Calu3 (cell line): ENCODE measurements at regions not wholly inside any gene's neighbourhood (a gene's known extent, or its start where the extent isn't known, plus 50 kb on each side); places are given as distances from the start of the nearest gene placed in this dataset.

Experiments
- BruUV-seq: library from RNA; stranded (reverse); fragments of 400-500 nt; replicated peaks from 2 replicates; lab custom pipeline; 2021; lab: Mats Ljungman, UMichigan
- CTCF ChIA-PET: fragments of 300-600 bp; sonication (Branson Sonifier 250); formaldehyde crosslinking; loops from one replicate; lab custom pipeline; 2022; ENCODE audit warnings: antibody characterized with exemption; lab: Charles Lee
- DNase-seq: peaks from one replicate; pipeline ENCODE4 v3.0.0; 2022
- H3K27ac Mint-ChIP-seq: one replicate; pipeline ENCODE4 v1.8.0; 2022; ENCODE audit warnings: mixed read lengths; ENCODE audit not compliant: unreplicated experiment
- H3K27me3 Mint-ChIP-seq: one replicate; pipeline ENCODE4 v1.8.0; 2022; ENCODE audit warnings: mixed read lengths; ENCODE audit not compliant: unreplicated experiment
- H3K36me3 Mint-ChIP-seq: one replicate; pipeline ENCODE4 v1.8.0; 2022; ENCODE audit warnings: mild to moderate bottlenecking, moderate library complexity, mixed read lengths; ENCODE audit not compliant: insufficient read depth, unreplicated experiment
- H3K4me1 Mint-ChIP-seq: one replicate; pipeline ENCODE4 v1.8.0; 2022; ENCODE audit warnings: mild to moderate bottlenecking, low read depth, mixed read lengths; ENCODE audit not compliant: unreplicated experiment
- H3K4me3 Mint-ChIP-seq: one replicate; pipeline ENCODE4 v1.8.0; 2022; ENCODE audit warnings: mild to moderate bottlenecking, low read depth, moderate library complexity, mixed read lengths; ENCODE audit not compliant: unreplicated experiment
- H3K9me3 Mint-ChIP-seq: one replicate; pipeline ENCODE4 v1.8.0; 2022; ENCODE audit warnings: low read depth, mixed read lengths; ENCODE audit not compliant: unreplicated experiment
- intact Hi-C: fragments of 100-400 bp; cut with micrococcal nuclease; formaldehyde crosslinking; loops from one replicate; pipeline ENCODE4 v1.10.0; 2022; ENCODE audit not compliant: unreplicated experiment
- TF ChIP-seq, protein P1 (sequence below): fragments of 200-600 bp; IDR thresholded peaks from one replicate; pipeline ENCODE4 v1.8.0; 2022; ENCODE audit warnings: antibody characterized with exemption; ENCODE audit not compliant: unreplicated experiment

GRCh38 chr11:96524475-96524874 is 134.7 kb downstream of the JRKL start:
- CTCF ChIA-PET = no interaction called here
- Mint-ChIP-seq H3K9me3 (no peaks in the 10 kb centered on the region), H3K4me1 (no peaks in the 10 kb centered on the region), H3K36me3 (no peaks in the 10 kb centered on the region), H3K27ac (no peak overlapping the region), H3K27me3 (peaks cover 34% of the 10 kb centered on the region), H3K4me3 (no peak overlapping the region)
- no TSS peak for BruUV-seq
- TF ChIP-seq, protein P1, sequence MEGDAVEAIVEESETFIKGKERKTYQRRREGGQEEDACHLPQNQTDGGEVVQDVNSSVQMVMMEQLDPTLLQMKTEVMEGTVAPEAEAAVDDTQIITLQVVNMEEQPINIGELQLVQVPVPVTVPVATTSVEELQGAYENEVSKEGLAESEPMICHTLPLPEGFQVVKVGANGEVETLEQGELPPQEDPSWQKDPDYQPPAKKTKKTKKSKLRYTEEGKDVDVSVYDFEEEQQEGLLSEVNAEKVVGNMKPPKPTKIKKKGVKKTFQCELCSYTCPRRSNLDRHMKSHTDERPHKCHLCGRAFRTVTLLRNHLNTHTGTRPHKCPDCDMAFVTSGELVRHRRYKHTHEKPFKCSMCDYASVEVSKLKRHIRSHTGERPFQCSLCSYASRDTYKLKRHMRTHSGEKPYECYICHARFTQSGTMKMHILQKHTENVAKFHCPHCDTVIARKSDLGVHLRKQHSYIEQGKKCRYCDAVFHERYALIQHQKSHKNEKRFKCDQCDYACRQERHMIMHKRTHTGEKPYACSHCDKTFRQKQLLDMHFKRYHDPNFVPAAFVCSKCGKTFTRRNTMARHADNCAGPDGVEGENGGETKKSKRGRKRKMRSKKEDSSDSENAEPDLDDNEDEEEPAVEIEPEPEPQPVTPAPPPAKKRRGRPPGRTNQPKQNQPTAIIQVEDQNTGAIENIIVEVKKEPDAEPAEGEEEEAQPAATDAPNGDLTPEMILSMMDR = no peak
- DNase-seq = no peak
- intact Hi-C loops = no loop called here

DNA sequence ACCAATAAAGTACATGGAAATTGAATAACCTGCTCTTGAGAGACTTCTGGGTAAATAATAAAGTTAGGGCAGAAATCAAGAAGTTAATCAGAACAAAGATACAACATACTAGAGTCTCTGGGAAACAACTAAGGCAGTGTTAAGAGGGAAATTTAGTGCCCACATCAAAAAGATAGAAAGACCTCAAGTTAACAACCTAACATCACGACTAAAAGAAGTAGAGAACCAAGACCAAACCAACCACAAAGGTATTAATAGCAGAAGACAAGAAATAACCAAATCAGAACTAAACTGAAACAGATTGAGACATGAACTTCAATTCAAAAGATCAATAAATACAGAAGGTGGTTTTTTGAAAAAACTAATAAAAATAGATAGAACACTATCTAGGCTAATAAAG is 140.7 kb downstream of the JRKL start:
- Mint-ChIP-seq H3K4me3 (no peak overlapping the region), H3K36me3 (no peaks in the 10 kb centered on the region), H3K27ac (no peak overlapping the region), H3K4me1 (no peaks in the 10 kb centered on the region), H3K9me3 (no peaks in the 10 kb centered on the region), H3K27me3 (peaks cover 25% of the 10 kb centered on the region)
- TF ChIP-seq, protein P1 = no peak
- DNase-seq = no peak
- CTCF ChIA-PET = no interaction called here
- no TSS peak for BruUV-seq
- intact Hi-C loops = no loop called here

DNA sequence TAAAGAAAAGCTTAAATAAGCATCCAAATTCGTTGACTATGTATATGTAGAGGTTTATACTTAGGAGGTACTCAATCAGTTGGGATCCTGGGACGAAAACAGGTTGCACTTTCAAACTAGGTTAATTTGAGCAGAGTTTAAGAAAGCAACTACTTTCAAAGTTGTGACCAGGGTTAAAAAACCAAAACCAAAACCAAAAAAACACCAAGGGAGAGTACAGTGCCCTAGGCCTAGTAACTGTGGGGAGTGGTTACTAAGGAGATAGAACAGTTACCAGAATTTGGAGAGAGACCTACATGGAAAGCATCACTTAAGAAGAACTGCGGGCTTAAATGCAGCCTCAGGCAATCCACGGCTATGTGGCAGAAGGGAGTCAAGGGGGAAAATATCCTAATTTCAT is 148.3 kb downstream of the JRKL start:
- Mint-ChIP-seq H3K4me3 (no peak overlapping the region), H3K27ac (no peak overlapping the region), H3K9me3 (no peaks in the 10 kb centered on the region), H3K27me3 (peaks cover 8% of the 10 kb centered on the region), H3K36me3 (no peaks in the 10 kb centered on the region), H3K4me1 (no peaks in the 10 kb centered on the region)
- DNase-seq = no peak
- CTCF ChIA-PET = no interaction called here
- intact Hi-C loops = no loop called here
- BruUV-seq = no TSS peak
- TF ChIP-seq, protein P1 = no peak

DNA sequence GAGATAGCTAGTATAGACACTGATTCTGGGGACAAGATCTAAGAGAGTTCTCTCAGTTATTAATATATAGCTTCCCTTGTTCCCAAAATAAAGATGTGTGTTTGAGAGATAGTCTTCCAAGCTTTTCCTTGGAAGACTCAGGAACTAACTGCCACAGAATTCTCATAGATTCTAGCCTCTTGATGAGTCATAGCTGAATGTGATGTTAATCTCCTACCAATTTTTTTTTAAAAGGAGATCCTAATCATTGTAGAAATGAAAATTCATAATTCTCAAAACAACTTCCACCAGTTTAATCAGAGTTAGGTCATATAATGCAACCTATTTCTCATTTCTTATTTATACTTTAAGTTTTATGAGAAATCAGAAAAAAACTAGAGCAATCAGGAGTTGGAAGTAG is 148.8 kb downstream of the JRKL start:
- Mint-ChIP-seq H3K9me3 (no peaks in the 10 kb centered on the region), H3K36me3 (no peaks in the 10 kb centered on the region), H3K27ac (no peak overlapping the region), H3K4me3 (no peak overlapping the region), H3K4me1 (no peaks in the 10 kb centered on the region), H3K27me3 (peaks cover 8% of the 10 kb centered on the region)
- BruUV-seq = no TSS peak
- CTCF ChIA-PET = no interaction called here
- TF ChIP-seq, protein P1 = no peak
- intact Hi-C loops = no loop called here
- no peak for DNase-seq

- Mint-ChIP-seq H3K27me3 (peaks cover 11% of the 10 kb centered on the region), H3K9me3 (no peaks in the 10 kb centered on the region), H3K4me3 (no peak overlapping the region), H3K36me3 (no peaks in the 10 kb centered on the region), H3K4me1 (no peaks in the 10 kb centered on the region), H3K27ac (no peak overlapping the region)
- no peak for DNase-seq
- BruUV-seq = no TSS peak
- intact Hi-C loops = no loop called here
- TF ChIP-seq, protein P1 = no peak
- CTCF ChIA-PET = no interaction called here
These were observed 151.1 kb downstream of the JRKL start for GRCh38 chr11:96540875-96541274.
